ENCODE measurements at regions not wholly inside any gene's neighbourhood (a gene's known extent, or its start where the extent isn't known, plus 50 kb on each side); places are given as distances from the start of the nearest gene placed in this dataset.

DNA sequence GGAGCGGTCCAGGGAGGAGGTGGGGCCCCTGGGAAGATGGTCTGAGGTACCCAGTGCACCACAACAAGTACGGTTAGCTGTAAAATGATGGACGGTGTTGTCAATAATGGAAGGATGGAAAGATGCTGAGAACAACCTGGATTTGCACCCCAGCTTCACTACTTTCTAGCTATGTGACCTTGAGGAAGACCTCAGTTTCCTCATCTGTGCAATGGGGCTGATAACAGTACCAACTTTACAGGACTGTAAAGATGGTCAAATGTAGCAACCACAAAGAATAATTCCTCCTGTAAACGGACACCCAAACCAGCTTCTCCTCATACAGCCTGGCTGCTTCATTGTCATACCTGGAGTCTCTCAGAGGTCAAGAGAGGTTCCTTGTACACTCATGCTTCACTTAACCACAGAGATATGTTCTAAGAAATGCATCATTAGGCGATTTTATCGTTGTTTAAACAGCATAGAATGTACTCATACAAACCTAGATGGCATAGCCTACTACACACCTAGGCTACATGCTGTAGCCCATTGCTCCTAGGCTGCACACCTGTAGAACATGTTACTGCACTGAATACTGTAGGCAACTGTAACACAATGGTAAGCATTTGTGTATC is 65.5 kb upstream of the LMO2 start:
- TF ChIP-seq, protein P1, sequence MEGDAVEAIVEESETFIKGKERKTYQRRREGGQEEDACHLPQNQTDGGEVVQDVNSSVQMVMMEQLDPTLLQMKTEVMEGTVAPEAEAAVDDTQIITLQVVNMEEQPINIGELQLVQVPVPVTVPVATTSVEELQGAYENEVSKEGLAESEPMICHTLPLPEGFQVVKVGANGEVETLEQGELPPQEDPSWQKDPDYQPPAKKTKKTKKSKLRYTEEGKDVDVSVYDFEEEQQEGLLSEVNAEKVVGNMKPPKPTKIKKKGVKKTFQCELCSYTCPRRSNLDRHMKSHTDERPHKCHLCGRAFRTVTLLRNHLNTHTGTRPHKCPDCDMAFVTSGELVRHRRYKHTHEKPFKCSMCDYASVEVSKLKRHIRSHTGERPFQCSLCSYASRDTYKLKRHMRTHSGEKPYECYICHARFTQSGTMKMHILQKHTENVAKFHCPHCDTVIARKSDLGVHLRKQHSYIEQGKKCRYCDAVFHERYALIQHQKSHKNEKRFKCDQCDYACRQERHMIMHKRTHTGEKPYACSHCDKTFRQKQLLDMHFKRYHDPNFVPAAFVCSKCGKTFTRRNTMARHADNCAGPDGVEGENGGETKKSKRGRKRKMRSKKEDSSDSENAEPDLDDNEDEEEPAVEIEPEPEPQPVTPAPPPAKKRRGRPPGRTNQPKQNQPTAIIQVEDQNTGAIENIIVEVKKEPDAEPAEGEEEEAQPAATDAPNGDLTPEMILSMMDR (conservative IDR thresholded peaks at IDR 0.05; ENCODE audit: low read depth in 2 of 2) = no peak
- TF ChIP-seq, protein P2, sequence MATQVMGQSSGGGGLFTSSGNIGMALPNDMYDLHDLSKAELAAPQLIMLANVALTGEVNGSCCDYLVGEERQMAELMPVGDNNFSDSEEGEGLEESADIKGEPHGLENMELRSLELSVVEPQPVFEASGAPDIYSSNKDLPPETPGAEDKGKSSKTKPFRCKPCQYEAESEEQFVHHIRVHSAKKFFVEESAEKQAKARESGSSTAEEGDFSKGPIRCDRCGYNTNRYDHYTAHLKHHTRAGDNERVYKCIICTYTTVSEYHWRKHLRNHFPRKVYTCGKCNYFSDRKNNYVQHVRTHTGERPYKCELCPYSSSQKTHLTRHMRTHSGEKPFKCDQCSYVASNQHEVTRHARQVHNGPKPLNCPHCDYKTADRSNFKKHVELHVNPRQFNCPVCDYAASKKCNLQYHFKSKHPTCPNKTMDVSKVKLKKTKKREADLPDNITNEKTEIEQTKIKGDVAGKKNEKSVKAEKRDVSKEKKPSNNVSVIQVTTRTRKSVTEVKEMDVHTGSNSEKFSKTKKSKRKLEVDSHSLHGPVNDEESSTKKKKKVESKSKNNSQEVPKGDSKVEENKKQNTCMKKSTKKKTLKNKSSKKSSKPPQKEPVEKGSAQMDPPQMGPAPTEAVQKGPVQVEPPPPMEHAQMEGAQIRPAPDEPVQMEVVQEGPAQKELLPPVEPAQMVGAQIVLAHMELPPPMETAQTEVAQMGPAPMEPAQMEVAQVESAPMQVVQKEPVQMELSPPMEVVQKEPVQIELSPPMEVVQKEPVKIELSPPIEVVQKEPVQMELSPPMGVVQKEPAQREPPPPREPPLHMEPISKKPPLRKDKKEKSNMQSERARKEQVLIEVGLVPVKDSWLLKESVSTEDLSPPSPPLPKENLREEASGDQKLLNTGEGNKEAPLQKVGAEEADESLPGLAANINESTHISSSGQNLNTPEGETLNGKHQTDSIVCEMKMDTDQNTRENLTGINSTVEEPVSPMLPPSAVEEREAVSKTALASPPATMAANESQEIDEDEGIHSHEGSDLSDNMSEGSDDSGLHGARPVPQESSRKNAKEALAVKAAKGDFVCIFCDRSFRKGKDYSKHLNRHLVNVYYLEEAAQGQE (IDR thresholded peaks at IDR 0.05; ENCODE audit: unreplicated experiment) = no peak
- TF ChIP-seq STAT1 (IDR thresholded peaks at IDR 0.05; ENCODE audit: unreplicated experiment) (no peak), JUNB (IDR thresholded peaks at IDR 0.05; ENCODE audit: unreplicated experiment) (no peak), EZH2 (IDR thresholded peaks at IDR 0.05; ENCODE audit: low read depth, unreplicated experiment) (no peak)
